Stimulated activated CD4-positive, alpha-beta T cell treated with anti-CD3 and anti-CD28 coated beads, Interleukin-4, amount 100 ng/mL, for 1 hour (primary cell): ENCODE measurements at regions not wholly inside any gene's neighbourhood (a gene's known extent, or its start where the extent isn't known, plus 50 kb on each side); places are given as distances from the start of the nearest gene placed in this dataset.
A peak's percentile ranks its signal among the peaks of the same experiment; 100 is the strongest.
"Not testable (repeated sequence)": the region's sequence is repeated elsewhere in the genome, so short reads cannot be mapped to it uniquely, and the experiment has no call there.

Experiments
- DNase-seq: peaks from one replicate; pipeline ENCODE4 v3.0.0-alpha.2; 2020

GRCh38 chr14:106109337-106109736 lies 583.0 kb downstream of the TMEM121 start:
- DNase-seq: no peak

GRCh38 chr14:106115401-106115800 lies 589.0 kb downstream of the TMEM121 start:
- DNase-seq: no peak

- not testable (repeated sequence) for DNase-seq
Observed at GRCh38 chr14:106116339-106116930, 590.1 kb downstream of the TMEM121 start.

- no peak for DNase-seq
Observed at GRCh38 chr14:106120101-106120500, 593.7 kb downstream of the TMEM121 start.

- peak; percentile 40 for DNase-seq
Observed at GRCh38 chr14:106129274-106129673, 602.9 kb downstream of the TMEM121 start.

- DNase-seq: not testable (repeated sequence)
Observed at GRCh38 chr14:106129904-106130661, 603.7 kb downstream of the TMEM121 start.

- not testable (repeated sequence) for DNase-seq
Observed at GRCh38 chr14:106133126-106133525, 606.7 kb downstream of the TMEM121 start.

- no peak for DNase-seq
Observed at GRCh38 chr14:106134886-106135285, 608.5 kb downstream of the TMEM121 start.

- DNase-seq: peak; percentile 56
Observed at GRCh38 chr14:106141242-106142220, 615.1 kb downstream of the TMEM121 start.

- not testable (repeated sequence) for DNase-seq
Observed at GRCh38 chr14:106145731-106146130, 619.3 kb downstream of the TMEM121 start.

- DNase-seq: peak; percentile 82
Observed at GRCh38 chr14:106153362-106153955, 627.1 kb downstream of the TMEM121 start.

- DNase-seq: no peak
Observed at GRCh38 chr14:106163316-106163715, 636.9 kb downstream of the TMEM121 start.

- DNase-seq: not testable (repeated sequence)
Observed at GRCh38 chr14:106163812-106164211, 637.4 kb downstream of the TMEM121 start.

GRCh38 chr14:106166232-106166631 lies 639.8 kb downstream of the TMEM121 start:
- DNase-seq: no peak

- DNase-seq: no peak
Observed at GRCh38 chr14:106166650-106167204, 640.3 kb downstream of the TMEM121 start.

GRCh38 chr14:106170163-106170658 lies 643.8 kb downstream of the TMEM121 start:
- DNase-seq: peak; percentile 67

- DNase-seq: peak; percentile 32
Observed at GRCh38 chr14:106174206-106174605, 647.8 kb downstream of the TMEM121 start.

- not testable (repeated sequence) for DNase-seq
Observed at GRCh38 chr14:106177266-106178246, 651.2 kb downstream of the TMEM121 start.

GRCh38 chr14:106179761-106180160 lies 653.4 kb downstream of the TMEM121 start:
- DNase-seq: no peak

- peak; percentile 38 for DNase-seq
Observed at GRCh38 chr14:106184771-106185170, 658.4 kb downstream of the TMEM121 start.
